Lower lobe of right lung (tissue), 2 donors: ENCODE measurements at regions not wholly inside any gene's neighbourhood (a gene's known extent, or its start where the extent isn't known, plus 50 kb on each side); places are given as distances from the start of the nearest gene placed in this dataset.

Source experiments
- ATAC-seq, 2 donors: fragments of 200-7000 bp; cut with Tn5 transposase; one replicate each; pipeline ENCODE4 v1.9.1; 2020 to 2022; ENCODE audit warnings: mild to moderate bottlenecking in 2 of 2, moderate library complexity in 2 of 2
- DNase-seq: peaks from one replicate; pipeline ENCODE4 v3.0.0-alpha.2; 2020
- H3K27ac ChIP-seq: fragments of 200-600 bp; one replicate; pipeline ENCODE4 v1.8.0; 2022
- H3K27me3 ChIP-seq: fragments of 200-600 bp; one replicate; pipeline ENCODE4 v1.8.0; 2022; ENCODE audit warnings: low read depth
- H3K36me3 ChIP-seq: fragments of 200-600 bp; one replicate; pipeline ENCODE4 v1.8.0; 2022; ENCODE audit warnings: mild to moderate bottlenecking
- H3K4me1 ChIP-seq: fragments of 200-600 bp; one replicate; pipeline ENCODE4 v1.8.0; 2022
- H3K4me3 ChIP-seq: fragments of 200-600 bp; one replicate; pipeline ENCODE4 v1.8.0; 2022; ENCODE audit warnings: mild to moderate bottlenecking
- H3K9me3 ChIP-seq: fragments of 200-600 bp; one replicate; pipeline ENCODE4 v1.8.0; 2022
- CTCF ChIP-seq: fragments of 200-600 bp; IDR thresholded peaks from one replicate; pipeline ENCODE4 v1.8.0; 2022; ENCODE audit warnings: antibody characterized with exemption, mild to moderate bottlenecking
- intact Hi-C: fragments of 100-400 bp; cut with DNase I; formaldehyde crosslinking; loops from one replicate; pipeline ENCODE4 v1.11.0; 2022
- donor health status: DM: no; HTN: yes; CAD: no; lungs with severe emphysema.

GRCh38 chr2:120878970-120879369 lies 143.3 kb downstream of the GLI2 start:
- ATAC-seq (no peak), DNase-seq (peak; percentile 32)
- H3K27ac ChIP-seq, result no peak overlapping the region
- intact Hi-C loops, result no loop called here
- H3K4me1 ChIP-seq, result no peaks in the 10 kb centered on the region
- H3K36me3 ChIP-seq, result no peaks in the 10 kb centered on the region
- TF ChIP-seq CTCF, result no peak
- peaks cover under 1% of the 10 kb centered on the region for H3K27me3 ChIP-seq
- no peaks in the 10 kb centered on the region for H3K9me3 ChIP-seq
- no peak overlapping the region for H3K4me3 ChIP-seq

- ATAC-seq, result no peak
- no peak overlapping the region for H3K27ac ChIP-seq
- H3K9me3 ChIP-seq, result no peaks in the 10 kb centered on the region
- no peak for TF ChIP-seq CTCF
- intact Hi-C loops, result no loop called here
- no peaks in the 10 kb centered on the region for H3K4me1 ChIP-seq
- peak; percentile 27 for DNase-seq
- H3K4me3 ChIP-seq, result no peak overlapping the region
- H3K27me3 ChIP-seq, result no peaks in the 10 kb centered on the region
- H3K36me3 ChIP-seq, result no peaks in the 10 kb centered on the region
These were observed 144.0 kb downstream of the GLI2 start for GRCh38 chr2:120879431-120880295.

GRCh38 chr2:120880381-120880780 lies 144.7 kb downstream of the GLI2 start:
- intact Hi-C loops, result no loop called here
- Histone ChIP-seq H3K36me3 (no peaks in the 10 kb centered on the region), H3K27ac (no peak overlapping the region), H3K9me3 (no peaks in the 10 kb centered on the region), H3K4me1 (no peaks in the 10 kb centered on the region), H3K4me3 (no peak overlapping the region), H3K27me3 (no peaks in the 10 kb centered on the region)
- DNase-seq, result peak; percentile 27
- no peak for ATAC-seq
- TF ChIP-seq CTCF, result no peak

GRCh38 chr2:120881981-120882788 lies 146.5 kb downstream of the GLI2 start:
- ATAC-seq (peak in 1 of 2 donors; percentile 30), DNase-seq (peak; percentile 42)
- Histone ChIP-seq H3K36me3 (no peaks in the 10 kb centered on the region), H3K27me3 (peaks cover 4% of the 10 kb centered on the region), H3K27ac (no peak overlapping the region), H3K4me3 (no peak overlapping the region), H3K9me3 (no peaks in the 10 kb centered on the region), H3K4me1 (no peaks in the 10 kb centered on the region)
- no peak for TF ChIP-seq CTCF
- intact Hi-C loops, result no loop called here

GRCh38 chr2:120883607-120884440 lies 148.2 kb downstream of the GLI2 start:
- no peak for TF ChIP-seq CTCF
- H3K4me1 ChIP-seq, result no peaks in the 10 kb centered on the region
- H3K27me3 ChIP-seq, result peaks cover 4% of the 10 kb centered on the region
- H3K27ac ChIP-seq, result no peak overlapping the region
- intact Hi-C loops, result no loop called here
- H3K36me3 ChIP-seq, result no peaks in the 10 kb centered on the region
- ATAC-seq (no peak), DNase-seq (peak; percentile 27)
- no peak overlapping the region for H3K4me3 ChIP-seq
- no peaks in the 10 kb centered on the region for H3K9me3 ChIP-seq
